Vagina (tissue), 2 donors: ENCODE measurements at regions not wholly inside any gene's neighbourhood (a gene's known extent, or its start where the extent isn't known, plus 50 kb on each side); places are given as distances from the start of the nearest gene placed in this dataset.

ENCODE experiments used
- POLR2A ChIP-seq, 2 donors: fragments of 450-650 bp; IDR thresholded peaks; one replicate each; pipeline ENCODE4 v1.6.1; 2017; ENCODE audit warnings: antibody characterized with exemption in 2 of 2, mild to moderate bottlenecking in 2 of 2, moderate library complexity in 2 of 2
- POLR2AphosphoS5 ChIP-seq, 2 donors: sonication (generic); formaldehyde crosslinking; IDR thresholded peaks; one replicate each; pipeline ENCODE4 v1.9.0; 2017; ENCODE audit warnings: antibody characterized with exemption in 2 of 2, mild to moderate bottlenecking in 2 of 2, low read depth in 1 of 2; ENCODE audit not compliant: insufficient read depth in 1 of 2
- TF ChIP-seq, protein P1 (sequence below), 3 experiments: fragments of 450-650 bp in 2 of 3; fragments of 200-600 bp in 1 of 3; sonication (generic) in 1 of 3; IDR thresholded peaks; one replicate each; pipeline ENCODE4 v1.5.1; 2017 to 2019; ENCODE audit warnings: antibody characterized with exemption in 3 of 3, mild to moderate bottlenecking in 2 of 3, moderate library complexity in 2 of 3

DNA sequence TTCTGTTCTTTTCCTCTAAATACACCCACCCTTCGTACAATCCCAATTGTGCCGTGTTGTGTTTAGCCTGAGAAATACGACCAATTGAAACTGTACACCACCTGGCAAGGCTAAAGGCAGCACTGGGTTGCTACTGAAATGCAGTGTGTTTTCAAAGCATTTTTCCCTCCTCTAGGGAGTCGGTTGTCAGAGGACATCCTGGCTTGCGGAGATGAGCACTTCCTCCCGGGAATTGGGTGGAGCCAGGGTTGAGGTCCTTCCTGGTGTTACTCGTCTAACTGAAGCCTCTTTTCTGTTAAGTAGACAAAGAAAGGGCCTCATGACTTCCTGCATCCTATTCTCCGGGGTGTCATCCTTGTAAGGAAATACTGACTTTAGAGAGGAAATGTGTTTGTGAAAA, 133.5 kb downstream of the MTPAP start:
- TF ChIP-seq, protein P1, sequence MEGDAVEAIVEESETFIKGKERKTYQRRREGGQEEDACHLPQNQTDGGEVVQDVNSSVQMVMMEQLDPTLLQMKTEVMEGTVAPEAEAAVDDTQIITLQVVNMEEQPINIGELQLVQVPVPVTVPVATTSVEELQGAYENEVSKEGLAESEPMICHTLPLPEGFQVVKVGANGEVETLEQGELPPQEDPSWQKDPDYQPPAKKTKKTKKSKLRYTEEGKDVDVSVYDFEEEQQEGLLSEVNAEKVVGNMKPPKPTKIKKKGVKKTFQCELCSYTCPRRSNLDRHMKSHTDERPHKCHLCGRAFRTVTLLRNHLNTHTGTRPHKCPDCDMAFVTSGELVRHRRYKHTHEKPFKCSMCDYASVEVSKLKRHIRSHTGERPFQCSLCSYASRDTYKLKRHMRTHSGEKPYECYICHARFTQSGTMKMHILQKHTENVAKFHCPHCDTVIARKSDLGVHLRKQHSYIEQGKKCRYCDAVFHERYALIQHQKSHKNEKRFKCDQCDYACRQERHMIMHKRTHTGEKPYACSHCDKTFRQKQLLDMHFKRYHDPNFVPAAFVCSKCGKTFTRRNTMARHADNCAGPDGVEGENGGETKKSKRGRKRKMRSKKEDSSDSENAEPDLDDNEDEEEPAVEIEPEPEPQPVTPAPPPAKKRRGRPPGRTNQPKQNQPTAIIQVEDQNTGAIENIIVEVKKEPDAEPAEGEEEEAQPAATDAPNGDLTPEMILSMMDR (IDR thresholded peaks at IDR 0.05) = no peak
- TF ChIP-seq POLR2A (IDR thresholded peaks at IDR 0.05) = no peak
- TF ChIP-seq POLR2AphosphoS5 (IDR thresholded peaks at IDR 0.05; ENCODE audit: insufficient read depth in 1 of 2, low read depth in 1 of 2) = no peak
